ENCODE measurements at regions not wholly inside any gene's neighbourhood (a gene's known extent, or its start where the extent isn't known, plus 50 kb on each side); places are given as distances from the start of the nearest gene placed in this dataset.

GRCh38 chr12:38961012-38961411, 55.6 kb upstream of the CPNE8 start:
- Mint-ChIP-seq H3K9me3 (peaks cover under 1% of the 10 kb centered on the region), H3K27me3 (no peaks in the 10 kb centered on the region), H3K27ac (no peak overlapping the region), H3K36me3 (ENCODE audit: low read depth) (no peaks in the 10 kb centered on the region), H3K4me3 (no peak overlapping the region), H3K4me1 (no peaks in the 10 kb centered on the region)
- POLR2A ChIA-PET, result no interaction called here
- no peak for DNase-seq
- CTCF ChIA-PET, result no interaction called here

GRCh38 chr12:38956337-38956736, 50.9 kb upstream of the CPNE8 start:
- Mint-ChIP-seq H3K4me1 (no peaks in the 10 kb centered on the region), H3K27ac (no peak overlapping the region), H3K4me3 (no peak overlapping the region), H3K9me3 (peaks cover 4% of the 10 kb centered on the region), H3K27me3 (no peaks in the 10 kb centered on the region), H3K36me3 (ENCODE audit: low read depth) (no peaks in the 10 kb centered on the region)
- no peak for DNase-seq
- POLR2A ChIA-PET, result no interaction called here
- CTCF ChIA-PET, result no interaction called here

Measured in activated CD4-positive, alpha-beta T cell treated with anti-CD3 and anti-CD28 coated beads, Interleukin-2, amount 10 ng/mL, durations not matched to agents 7 days and 5 days (primary cell).